ENCODE measurements at regions not wholly inside any gene's neighbourhood (a gene's known extent, or its start where the extent isn't known, plus 50 kb on each side); places are given as distances from the start of the nearest gene placed in this dataset.

- TF ChIP-seq CTCF (IDR thresholded peaks at IDR 0.05) (no peak), EZH2 (IDR thresholded peaks at IDR 0.05; ENCODE audit: borderline replicate concordance, insufficient read depth, low read depth, low read length, poor library complexity, severe bottlenecking) (no peak)
These were observed 99.2 kb upstream of the SLC30A5 start for GRCh38 chr5:68994645-68995044.
